ENCODE measurements at regions not wholly inside any gene's neighbourhood (a gene's known extent, or its start where the extent isn't known, plus 50 kb on each side); places are given as distances from the start of the nearest gene placed in this dataset.

GRCh38 chr6:94213226-94213625 lies 793.9 kb upstream of the EPHA7 start:
- TF ChIP-seq YY1 (IDR thresholded peaks at IDR 0.05; ENCODE audit: insufficient read depth, insufficient read length) (no peak), SUZ12 (IDR thresholded peaks at IDR 0.05; ENCODE audit: extremely low read depth, insufficient read depth, insufficient read length) (no peak), ZNF274 (IDR thresholded peaks at IDR 0.05; ENCODE audit: low read depth, low read length) (no peak)

Measured in NT2/D1 (cell line).